ENCODE measurements at regions not wholly inside any gene's neighbourhood (a gene's known extent, or its start where the extent isn't known, plus 50 kb on each side); places are given as distances from the start of the nearest gene placed in this dataset.

DNA sequence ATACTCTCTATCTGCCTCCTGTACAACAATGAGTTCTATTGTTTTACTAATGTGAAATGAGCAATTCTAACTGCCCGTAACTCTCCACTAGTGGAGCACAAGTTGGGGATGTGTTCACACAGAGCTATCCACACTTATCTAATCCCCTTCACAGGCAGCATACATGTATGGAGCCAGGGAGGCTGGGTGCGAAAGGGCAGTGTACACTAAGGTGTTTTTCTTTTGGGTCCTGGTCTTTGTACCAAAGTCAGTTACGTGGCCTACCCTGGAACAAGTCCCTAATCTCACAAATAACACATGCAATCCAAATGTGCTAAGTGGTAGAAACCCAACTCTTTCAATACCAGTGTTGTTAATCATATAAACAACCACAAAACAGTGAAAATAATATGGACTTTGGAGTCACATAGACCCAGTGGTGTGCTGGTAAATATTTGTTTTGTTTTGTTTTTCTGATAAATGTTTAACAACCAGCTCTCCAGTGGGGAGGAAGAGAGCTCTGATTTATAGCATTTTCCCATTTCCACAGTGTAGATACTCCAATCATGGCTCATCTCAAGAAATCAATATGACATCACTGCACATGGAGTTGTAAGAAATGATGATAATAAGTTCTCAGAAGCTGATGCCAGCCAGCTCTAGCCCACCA, 319.9 kb upstream of the DUSP10 start:
- H3K4me1 ChIP-seq (ENCODE audit: insufficient read depth, low read length): no peaks in the 10 kb centered on the region
- H4K91ac ChIP-seq (ENCODE audit: insufficient read length, low read depth, low read length): no peak overlapping the region
- no CpG with 5 or more reads among the region's 3 CpGs for WGBS (ENCODE audit: extremely low coverage, insufficient read length, low lambda C conversion rate)
- H4K5ac ChIP-seq (ENCODE audit: insufficient read length, low read depth, low read length): no peak overlapping the region
- no peak overlapping the region for H3K4ac ChIP-seq (ENCODE audit: low read depth, low read length)
- H3K56ac ChIP-seq (ENCODE audit: insufficient read length, low read depth, low read length): no peak overlapping the region
- no peak overlapping the region for H3K14ac ChIP-seq (ENCODE audit: insufficient read depth, low read length)
- no peaks in the 10 kb centered on the region for H3K79me2 ChIP-seq (ENCODE audit: insufficient read depth, low read length)
- H3K27ac Mint-ChIP-seq: no peak overlapping the region
- no peaks in the 10 kb centered on the region for H3K23me2 ChIP-seq (ENCODE audit: insufficient read length, low read depth, low read length, poor library complexity, severe bottlenecking)
- peaks cover 12 to 19% (median 18%) of the 10 kb centered on the region in 3 experiments; a peak in 6 of 7 replicates for H3K36me3 Mint-ChIP-seq (ENCODE audit: insufficient read depth in 1 of 3, low read depth in 3 of 3)
- H3K79me1 ChIP-seq (ENCODE audit: insufficient read depth, low read depth, low read length, poor library complexity, severe bottlenecking): no peaks in the 10 kb centered on the region
- no peak overlapping the region for H2AK5ac ChIP-seq (ENCODE audit: insufficient read length, low read length)
- no peak overlapping the region for H3K9ac ChIP-seq (ENCODE audit: extremely low read depth, insufficient read length, low read length)
- H3K27me3 Mint-ChIP-seq (ENCODE audit: low read depth): no peaks in the 10 kb centered on the region; the same call in 1 of the 2 replicates
- no peak overlapping the region for H3T11ph ChIP-seq (ENCODE audit: low read length)
- no peak overlapping the region for H2BK20ac ChIP-seq (ENCODE audit: low read depth, low read length, poor library complexity, severe bottlenecking)
- TF ChIP-seq, protein P1, sequence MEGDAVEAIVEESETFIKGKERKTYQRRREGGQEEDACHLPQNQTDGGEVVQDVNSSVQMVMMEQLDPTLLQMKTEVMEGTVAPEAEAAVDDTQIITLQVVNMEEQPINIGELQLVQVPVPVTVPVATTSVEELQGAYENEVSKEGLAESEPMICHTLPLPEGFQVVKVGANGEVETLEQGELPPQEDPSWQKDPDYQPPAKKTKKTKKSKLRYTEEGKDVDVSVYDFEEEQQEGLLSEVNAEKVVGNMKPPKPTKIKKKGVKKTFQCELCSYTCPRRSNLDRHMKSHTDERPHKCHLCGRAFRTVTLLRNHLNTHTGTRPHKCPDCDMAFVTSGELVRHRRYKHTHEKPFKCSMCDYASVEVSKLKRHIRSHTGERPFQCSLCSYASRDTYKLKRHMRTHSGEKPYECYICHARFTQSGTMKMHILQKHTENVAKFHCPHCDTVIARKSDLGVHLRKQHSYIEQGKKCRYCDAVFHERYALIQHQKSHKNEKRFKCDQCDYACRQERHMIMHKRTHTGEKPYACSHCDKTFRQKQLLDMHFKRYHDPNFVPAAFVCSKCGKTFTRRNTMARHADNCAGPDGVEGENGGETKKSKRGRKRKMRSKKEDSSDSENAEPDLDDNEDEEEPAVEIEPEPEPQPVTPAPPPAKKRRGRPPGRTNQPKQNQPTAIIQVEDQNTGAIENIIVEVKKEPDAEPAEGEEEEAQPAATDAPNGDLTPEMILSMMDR (conservative IDR thresholded peaks at IDR 0.05): no peak
- no peaks in the 10 kb centered on the region for H4K20me1 ChIP-seq (ENCODE audit: control insufficient read depth, insufficient read depth, insufficient read length)
- H2AFZ ChIP-seq (ENCODE audit: low read length): no peak overlapping the region
- H3K4me2 ChIP-seq (ENCODE audit: insufficient read depth, insufficient read length, low read length): no peak overlapping the region
- no peak overlapping the region for H3K27ac ChIP-seq (ENCODE audit: insufficient read length, low read depth, low read length)
- no peaks in the 10 kb centered on the region for H3K27me3 ChIP-seq (ENCODE audit: insufficient read depth, low read length)
- no peak overlapping the region for H3K18ac ChIP-seq (ENCODE audit: insufficient read length, low read depth, low read length)
- H4K8ac ChIP-seq (replicated peaks; ENCODE audit: insufficient read length, low read depth, low read length): no peak overlapping the region
- no peaks in the 10 kb centered on the region; a peak in 1 of 4 replicates for H3K4me1 Mint-ChIP-seq
- no peak overlapping the region for H3K23ac ChIP-seq (ENCODE audit: insufficient read length, low read depth, low read length)
- no peak overlapping the region for H2BK12ac ChIP-seq (ENCODE audit: insufficient read length, low read depth, low read length)
- H3K9me3 ChIP-seq (ENCODE audit: control insufficient read depth, low read depth, low read length): peaks cover 11% of the 10 kb centered on the region
- H2BK15ac ChIP-seq (ENCODE audit: low read depth, low read length): no peak overlapping the region
- DNase-seq: no peak
- H2BK120ac ChIP-seq (ENCODE audit: low read depth, low read length, poor library complexity, severe bottlenecking): no peak overlapping the region
- H3K4me3 Mint-ChIP-seq: no peak overlapping the region
- H2BK5ac ChIP-seq (ENCODE audit: insufficient read length, low read length): no peak overlapping the region
- H3K9me3 Mint-ChIP-seq: peaks cover 23 to 24% of the 10 kb centered on the region in 2 experiments
